Activated CD8-positive, alpha-beta memory T cell treated with anti-CD3 and anti-CD28 coated beads for 1 hour (primary cell): ENCODE measurements at regions not wholly inside any gene's neighbourhood (a gene's known extent, or its start where the extent isn't known, plus 50 kb on each side); places are given as distances from the start of the nearest gene placed in this dataset.

Experiments
- DNase-seq, 2 donors: peaks; one replicate each; pipeline ENCODE4 v3.0.0-alpha.2; 2020; ENCODE audit warnings: low read depth in 1 of 2; ENCODE audit errors: extremely low read depth in 1 of 2

DNA sequence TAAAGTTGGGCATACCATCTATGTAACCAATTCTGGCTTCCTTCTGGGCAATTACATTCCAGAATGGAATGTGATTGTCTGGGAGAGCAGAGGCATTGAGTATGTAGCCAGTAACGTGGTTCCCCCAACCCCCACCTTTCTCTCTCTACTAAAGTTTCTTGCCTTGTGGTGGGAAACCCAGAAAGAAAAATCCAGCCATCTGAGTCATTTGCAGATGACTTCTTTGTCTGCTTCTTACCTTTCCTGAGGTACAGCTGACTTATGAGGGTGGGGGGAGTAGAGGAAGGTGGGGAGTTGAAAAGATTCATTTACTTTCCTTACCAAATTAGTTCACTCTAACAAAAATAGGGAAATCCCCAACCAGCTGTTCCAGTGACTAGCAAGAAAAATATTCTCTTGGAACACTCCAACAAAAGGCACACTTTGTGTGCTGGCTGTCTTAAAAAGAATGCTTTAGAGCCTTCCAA is 112.1 kb upstream of the FRMD6 start:
- DNase-seq = no peak

DNA sequence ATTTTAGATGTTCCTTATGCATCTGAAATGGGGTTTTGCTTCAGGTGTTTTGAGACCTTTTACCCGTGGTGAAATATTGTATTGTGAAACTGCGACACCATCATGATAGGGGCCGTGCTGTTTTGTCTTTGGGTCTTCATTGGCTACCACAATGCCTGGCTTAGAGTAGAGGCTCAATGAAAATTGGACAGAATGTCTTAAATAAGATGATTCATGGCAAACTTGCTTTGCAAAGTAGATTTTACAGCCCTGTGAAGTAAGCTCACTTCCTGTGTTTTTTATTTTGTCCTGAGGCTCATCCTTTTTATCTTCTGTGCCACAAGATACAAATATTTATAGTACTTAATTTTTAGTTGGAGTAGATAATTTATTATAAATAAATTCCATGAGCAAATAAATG is 111.3 kb upstream of the FRMD6 start:
- DNase-seq = no peak

DNA sequence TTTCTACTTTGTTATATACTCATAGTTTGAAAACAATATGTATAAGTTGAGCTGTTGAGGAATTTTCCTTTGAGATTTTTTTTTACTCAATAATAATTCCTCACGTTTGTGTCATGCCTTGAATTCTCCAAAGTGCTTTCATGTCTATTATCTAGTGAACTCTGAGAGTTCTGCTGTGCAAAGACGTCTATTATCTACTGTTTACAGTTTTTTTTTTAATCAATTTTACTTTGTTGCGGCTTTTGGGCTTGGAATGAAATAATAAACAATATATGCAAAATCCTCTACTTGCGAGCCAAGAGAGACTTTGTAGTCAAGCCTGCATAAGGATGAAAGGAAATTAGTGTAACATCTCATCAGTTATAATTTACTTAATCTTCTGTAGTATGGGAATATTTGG is 107.2 kb upstream of the FRMD6 start:
- no peak for DNase-seq

DNA sequence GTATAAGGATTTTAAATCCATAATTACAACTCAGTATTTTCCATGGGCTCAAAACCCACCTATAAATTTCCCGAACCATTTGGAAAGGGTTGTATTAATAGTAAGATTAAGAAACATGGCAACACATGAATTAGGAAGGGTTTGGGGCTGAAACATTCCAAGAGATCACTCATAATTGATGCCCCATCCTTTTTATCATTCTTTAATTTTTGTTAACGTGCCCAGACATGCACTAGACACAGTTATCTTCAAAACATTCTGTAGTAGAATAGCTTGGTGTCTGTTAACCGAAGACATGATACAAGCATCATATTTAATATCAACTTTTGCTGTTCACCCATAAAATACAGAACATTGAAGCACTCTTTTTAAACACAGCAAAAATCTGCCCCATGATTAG is 106.8 kb upstream of the FRMD6 start:
- DNase-seq = no peak

DNA sequence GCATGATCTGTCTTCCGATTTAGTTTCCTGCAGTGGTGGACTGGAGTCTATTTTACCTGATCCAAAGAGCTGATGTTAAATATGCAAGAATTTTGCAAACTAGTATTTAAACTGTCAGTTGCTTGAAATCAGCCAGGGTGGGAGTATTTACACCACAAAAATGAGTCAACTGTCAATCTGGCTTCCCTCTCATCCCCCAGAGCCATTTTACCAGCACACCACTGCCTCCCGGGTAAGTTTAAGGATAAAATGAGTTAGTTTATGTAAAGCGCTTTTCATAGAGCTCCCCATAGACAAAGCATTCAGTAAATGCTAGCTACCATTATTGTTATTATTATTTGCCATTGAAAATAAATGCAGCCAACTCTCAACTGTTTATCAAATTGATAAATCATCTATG is 106.3 kb upstream of the FRMD6 start:
- DNase-seq = no peak

DNA sequence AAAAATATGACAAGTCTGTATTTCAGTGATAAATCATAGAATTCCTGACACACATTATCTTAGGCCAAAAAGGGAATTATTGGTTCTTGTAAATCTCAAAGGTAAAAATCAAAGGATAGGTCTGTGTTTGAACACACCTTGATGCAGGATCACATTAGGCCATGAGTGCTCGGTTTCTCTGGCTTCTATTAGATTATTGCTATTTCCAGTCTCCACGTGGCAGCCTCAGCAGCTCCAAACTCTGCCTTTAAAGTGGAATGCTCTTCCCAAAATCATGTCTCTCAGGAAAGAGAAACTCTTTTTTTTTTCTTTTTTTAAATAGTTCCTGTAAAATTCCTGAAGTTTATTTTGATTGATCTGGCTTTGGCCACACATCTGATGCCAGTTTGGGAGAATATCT is 105.6 kb upstream of the FRMD6 start:
- DNase-seq = no peak

DNA sequence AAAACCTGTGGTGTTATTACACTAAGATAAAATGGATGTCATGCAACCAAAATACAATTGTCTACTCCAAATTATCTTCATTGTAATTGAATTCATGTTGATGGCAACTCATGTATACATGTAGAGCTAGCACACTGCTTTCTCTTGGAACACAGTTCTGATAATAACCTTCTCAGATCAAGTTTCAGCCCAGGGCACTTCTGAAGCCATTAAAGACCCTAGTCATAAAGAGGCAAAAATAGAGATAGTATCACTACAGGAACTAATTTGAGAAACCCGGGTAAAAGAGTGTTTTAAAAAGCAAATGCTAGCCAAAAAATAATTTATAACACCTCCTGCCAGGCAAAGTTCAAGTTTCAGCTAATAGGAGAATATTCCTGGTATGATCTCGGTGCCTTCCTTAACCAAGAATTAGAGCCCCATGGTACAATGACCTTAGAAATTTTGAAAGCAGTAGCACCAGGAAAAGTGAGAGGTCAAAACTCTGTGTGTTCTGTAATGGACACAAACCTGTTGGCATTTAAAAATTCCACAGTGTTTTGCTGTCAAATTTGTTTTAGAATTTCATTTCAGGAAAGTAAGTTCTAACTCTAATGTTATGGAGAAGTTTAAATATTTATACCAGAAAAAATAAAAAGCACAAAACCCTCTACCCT is 105.0 kb upstream of the FRMD6 start:
- no peak for DNase-seq

DNA sequence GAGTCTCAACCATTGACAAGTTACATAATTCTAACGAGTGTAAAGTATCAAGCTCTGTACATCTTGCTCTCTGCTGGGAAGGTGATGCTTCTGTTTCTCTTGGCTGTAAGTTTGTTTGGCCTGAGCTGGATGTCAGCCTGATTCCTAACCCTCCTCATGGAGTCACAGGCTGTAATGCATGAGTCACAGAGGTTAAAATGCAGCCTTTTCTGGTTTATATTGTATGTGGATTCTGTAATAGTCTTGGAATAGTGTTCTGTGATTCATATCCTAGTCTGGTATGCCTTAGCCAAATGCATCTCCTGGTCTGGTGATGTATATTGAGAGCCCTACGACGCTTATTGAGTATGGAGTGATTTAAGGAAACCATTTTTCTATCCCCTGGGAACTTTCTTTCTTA is 104.5 kb upstream of the FRMD6 start:
- no peak for DNase-seq

DNA sequence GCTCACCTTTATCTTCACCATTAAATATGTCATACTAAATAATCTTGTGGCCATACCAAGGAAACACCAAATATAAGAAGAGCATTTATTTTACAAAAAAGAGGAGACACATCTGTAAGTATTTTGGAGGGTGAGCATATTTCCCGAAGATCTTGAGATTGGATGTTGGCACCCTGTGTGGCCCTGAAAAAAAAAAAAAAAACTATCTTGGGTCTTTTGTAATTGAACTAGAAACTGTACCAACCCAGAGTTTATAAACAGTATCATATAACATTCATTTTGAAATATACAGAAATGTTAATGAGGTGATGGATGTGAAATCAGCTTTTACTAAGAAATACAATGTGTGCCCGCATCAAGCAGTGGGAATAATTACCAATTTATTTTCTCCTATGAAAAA is 104.0 kb upstream of the FRMD6 start:
- DNase-seq = no peak

DNA sequence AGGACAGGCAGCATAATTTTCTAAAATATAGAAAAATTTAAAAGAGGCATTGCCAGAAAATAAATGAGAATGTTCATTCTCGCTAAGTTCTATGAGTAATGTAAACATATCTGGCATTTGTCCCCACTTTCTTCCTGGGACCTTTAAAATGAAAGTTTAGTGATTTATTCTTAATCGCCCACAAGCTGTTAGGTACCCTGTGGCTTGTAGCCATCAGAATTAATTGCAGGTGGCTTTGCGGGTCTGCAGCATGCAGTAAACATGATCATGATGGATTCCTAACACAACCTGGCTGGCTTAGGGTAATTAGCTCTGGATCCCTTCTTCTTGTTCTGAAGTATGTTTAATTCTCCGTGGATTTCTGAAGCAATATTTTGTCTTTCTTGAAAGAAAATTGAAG is 103.5 kb upstream of the FRMD6 start:
- no peak for DNase-seq

DNA sequence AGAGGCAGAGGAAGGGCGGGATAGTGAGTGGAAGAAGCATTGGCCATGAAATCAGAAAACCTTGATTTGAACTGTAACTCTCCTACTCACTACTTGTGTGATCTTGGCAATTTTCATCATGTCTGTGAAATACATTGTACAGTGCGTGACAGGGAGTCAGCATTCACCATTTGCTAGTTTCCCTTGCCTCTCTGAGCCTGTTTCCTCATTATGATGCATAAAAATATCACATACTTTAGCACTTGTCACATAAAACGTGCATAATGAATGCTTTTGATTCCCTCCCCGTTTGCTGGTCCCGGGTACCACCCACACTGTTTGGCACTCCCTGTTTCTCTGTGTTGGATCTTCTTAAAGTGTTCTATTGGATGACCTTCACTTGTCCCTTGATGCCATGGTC is 101.1 kb upstream of the FRMD6 start:
- no peak for DNase-seq

DNA sequence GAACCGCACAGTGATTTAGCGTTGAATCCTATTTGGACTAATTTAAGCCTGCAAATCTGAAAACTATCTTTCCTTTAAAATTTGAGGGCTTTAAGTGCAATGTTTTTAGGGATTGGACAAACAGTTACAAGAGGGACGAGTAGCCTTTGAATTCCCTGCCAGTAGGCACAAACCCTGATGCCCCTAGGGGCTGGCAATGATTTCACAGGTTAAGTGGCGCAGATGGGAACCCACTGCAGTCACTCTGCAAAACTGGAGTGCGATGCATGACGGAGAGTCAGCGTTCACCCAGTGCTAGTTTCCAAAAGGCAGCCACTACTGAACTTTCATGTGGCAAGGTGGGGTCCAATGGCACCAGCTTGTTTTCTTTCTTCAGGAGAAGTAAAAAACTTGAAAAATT is 99.4 kb upstream of the FRMD6 start:
- no peak for DNase-seq

DNA sequence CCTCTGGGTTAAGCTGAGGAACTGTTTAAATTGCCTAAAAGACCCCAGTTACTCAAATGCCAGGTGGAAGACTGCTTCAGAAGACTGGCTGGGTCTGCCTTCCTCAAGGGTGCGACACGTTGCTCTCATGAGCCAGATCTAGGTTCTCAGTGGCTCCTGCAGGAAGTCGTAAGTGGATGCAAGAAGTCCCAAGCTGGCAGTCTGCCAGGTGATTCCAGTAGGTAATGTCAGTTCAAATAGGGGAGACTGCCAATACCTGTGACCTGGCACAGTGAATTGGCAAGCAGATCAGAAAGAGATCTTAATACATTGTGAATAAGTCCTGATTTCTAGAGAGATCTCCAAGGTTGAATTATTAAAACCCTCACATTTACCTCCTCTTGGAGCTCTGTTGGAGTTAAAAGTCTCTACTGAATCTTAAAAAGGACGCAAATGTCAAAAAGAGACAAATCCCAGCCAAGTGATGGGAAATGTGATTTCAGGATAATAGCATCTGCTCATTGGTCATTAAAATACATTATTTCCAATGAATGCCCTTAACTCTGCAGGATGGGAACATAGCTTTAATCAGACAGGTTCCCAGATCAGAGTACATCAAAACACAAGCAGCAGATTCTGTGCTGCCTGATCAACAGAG is 98.8 kb upstream of the FRMD6 start:
- DNase-seq = no peak

DNA sequence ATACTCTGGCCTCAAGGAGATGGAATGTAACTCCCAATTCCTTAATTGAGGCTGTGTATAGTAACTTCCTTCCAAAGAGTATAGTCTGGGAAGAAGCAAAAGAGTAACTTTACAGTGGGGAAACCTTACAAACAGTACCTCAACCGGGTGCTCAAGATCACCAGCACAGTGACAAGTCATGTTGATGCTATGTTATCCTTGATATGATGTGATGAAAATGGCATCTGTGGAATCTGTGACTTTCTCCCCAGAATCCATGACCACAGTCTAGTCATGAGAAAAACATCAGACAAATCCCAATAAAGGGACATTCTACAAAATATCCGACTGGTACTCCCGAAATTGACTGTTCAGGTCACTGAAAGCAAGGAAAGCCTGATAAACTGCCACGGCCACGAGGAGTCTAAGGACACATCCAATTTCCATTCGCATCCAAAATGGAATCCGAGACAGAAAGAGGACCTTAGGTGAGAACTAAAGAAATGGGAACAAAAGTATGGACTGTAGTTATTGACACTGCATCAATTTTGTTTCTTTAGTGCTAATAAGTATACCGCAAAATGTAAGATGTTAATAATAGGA is 97.3 kb upstream of the FRMD6 start:
- no peak for DNase-seq

DNA sequence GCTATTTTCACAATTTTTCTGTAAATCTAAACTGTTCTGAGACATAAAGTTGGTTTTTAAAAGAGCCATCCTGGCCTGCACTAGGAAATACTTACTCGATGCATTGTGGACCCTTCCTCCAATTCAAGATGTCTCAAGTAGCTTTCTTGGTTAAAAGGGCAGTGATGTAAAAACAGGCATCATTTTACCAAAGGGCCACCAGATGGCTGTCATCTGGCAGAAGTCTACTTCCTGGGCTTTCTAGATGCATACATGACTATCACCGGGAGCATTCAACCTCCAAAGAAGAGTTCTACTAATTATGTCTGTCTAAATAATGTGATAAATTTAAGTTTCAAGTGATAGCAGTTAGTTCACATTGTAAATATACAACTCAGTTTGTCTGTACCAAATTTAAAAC is 96.8 kb upstream of the FRMD6 start:
- DNase-seq = no peak

DNA sequence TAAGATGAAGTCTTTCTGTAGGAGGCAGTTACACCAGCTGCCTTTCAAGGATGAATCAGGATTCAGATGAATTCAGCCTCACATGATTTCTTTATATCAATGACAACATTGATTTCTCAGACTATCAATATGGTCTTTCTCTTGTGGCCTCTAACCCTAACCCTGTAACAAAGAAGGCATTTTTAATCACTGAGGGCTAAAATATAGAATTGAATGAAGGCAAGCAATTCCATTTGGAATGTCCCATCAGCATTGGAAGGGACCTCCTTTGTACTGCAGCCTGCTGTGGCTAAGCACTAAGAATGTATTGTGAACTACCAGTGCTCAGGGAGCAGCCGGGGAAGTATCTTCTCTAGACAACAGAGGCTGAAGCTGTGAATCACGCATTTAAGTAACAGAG is 90.6 kb upstream of the FRMD6 start:
- no peak for DNase-seq

DNA sequence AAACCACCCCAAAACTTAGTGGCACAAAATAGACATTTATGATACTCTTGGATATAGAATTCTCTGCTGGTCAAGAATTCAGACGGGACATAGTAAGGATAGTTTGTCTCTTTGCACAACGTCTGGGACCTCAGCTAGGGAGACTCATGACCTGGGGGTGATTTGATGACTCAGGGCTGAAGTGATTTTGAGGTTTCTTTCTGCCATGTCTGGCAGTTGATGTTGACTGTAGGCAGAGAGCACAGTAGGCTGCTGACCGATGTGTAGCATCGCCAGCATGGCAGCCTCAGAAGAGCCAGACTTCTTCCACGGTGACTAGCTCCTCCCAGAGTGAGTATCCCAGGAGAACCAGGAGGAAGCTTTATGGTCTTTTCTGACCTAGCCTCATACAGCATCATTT is 88.9 kb upstream of the FRMD6 start:
- no peak for DNase-seq

DNA sequence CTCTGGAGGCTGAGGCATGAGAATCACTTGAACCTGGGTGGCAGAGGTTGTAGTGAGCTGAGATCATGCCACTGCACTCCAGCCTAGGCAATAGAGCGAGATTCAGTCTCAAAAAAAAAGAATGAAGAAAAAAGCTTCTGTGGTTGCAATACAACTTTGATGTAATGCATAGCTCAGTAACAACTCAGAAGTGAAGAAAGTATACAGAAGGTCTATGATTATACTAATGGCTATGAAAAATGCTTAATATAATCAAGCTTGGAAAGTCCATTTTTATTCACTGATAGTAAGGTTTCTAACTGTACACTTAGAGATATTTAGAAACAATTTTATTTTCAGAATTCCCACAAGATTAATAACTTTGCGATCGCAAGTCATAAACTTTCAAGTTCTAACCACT is 88.2 kb upstream of the FRMD6 start:
- no peak for DNase-seq

DNA sequence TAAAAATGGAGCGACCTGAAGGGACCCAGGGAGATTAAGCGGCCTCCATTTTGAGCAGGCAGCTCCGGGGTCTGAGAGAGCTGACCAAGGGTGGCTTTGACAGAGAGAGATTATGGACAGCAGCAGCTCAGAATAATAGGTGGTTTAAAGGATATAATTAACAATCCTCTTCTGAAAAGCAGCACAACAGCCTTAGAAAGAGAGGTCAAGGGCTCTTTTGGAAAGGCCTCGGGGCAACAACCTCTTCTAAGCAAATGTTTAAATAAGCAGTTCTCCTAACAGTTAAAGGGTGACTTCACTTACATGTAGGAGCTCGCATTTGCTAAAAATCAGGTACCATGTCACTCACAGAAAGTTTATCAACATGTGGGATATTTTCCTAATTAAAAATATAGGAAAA is 87.2 kb upstream of the FRMD6 start:
- no peak for DNase-seq

DNA sequence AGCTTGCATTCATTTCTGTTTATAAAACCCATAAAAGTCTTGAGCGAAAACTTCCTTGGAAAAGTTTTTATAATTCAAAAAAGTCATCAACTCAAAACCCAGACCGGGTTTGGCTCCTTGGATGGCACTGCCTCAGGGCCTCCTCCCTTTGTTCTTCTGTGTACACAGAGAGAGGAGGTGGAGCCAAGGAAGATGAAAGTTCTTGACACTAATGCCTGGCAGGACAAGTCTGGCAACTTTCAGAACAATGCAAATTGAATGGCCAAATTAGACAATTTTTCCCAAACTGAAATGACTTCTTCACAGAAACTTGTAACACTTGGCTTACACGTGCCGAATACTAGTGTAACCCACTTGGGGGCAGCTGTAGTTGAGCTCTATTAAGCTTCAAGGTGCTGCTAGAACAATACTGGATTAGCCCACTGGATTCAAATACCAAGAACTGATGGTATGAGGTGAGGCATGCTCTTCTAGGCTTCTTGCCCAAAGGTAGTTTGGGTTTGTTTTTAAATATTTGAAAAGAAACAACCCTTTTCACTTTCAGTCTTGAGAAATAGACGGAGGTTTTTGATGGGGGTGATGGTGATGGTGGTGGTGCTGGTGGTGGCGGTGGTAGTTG is 86.6 kb upstream of the FRMD6 start:
- DNase-seq = no peak

DNA sequence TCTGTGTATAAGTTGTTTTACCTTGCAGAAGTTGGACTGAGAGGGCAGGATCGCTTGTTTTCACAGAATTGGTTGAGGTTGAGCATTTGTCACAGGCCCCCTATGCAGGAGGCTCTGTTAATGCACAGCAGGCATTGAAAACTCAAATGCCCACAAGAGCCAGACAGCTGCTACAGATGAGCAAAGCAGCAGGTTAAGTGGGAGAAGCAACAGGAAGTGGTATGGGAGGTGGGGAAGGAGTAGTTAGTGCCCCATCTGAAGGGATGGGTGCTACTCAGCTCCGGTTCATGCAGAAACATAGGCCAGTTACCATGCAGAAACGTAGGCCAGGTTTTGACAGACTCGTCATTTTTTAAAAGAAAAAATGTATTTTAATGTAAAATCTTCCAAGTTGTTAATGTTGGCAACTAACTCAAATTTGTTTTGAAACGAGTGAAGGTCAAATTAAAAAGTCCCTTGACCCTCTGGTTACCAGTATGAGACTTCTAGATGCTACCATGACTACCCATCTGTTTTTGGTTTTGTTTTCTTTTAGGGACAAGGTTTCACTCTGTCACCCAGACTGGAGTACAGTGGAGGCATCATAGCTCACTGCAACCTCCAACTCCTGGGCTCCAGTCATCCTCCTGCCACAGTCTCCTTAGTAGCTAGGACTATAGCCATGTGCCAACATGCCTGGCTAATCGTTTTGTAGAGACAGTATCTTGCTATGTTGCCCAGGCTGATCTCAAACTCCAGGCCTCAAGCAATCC is 84.7 kb upstream of the FRMD6 start:
- no peak for DNase-seq

DNA sequence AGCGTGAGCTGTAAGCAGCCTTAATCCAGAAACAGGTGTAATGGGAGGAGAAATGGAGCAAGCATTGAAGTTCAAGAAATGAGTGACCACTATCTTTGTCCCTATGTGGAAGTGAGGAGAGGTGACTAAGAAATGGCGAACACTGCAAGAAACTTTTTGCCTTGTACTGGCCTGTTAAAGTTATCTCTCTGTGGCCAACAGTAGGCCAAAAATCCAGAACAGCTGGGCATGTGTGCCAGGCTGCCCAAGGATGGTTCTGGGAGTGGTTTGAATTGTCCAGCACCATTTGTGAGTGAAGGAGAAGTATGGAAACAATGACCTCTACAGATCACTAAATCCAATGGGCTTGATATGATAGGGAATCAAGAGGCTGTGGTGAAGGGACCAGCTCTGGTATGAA is 83.3 kb upstream of the FRMD6 start:
- no peak for DNase-seq
